Fibroblast of the aortic adventitia (primary cell): ENCODE measurements at regions not wholly inside any gene's neighbourhood (a gene's known extent, or its start where the extent isn't known, plus 50 kb on each side); places are given as distances from the start of the nearest gene placed in this dataset.

Experiments
- DNase-seq: peaks from one replicate; pipeline ENCODE4 v3.0.0-alpha.2; 2010; ENCODE audit warnings: low read depth
- H3K4me3 ChIP-seq: 2 replicates; pipeline ENCODE4 v1.5.1; 2011; ENCODE audit warnings: low read depth, mild to moderate bottlenecking, control low read depth, low read length, moderate library complexity
- CTCF ChIP-seq: IDR thresholded peaks from 2 replicates; pipeline ENCODE4 v1.5.1; 2011; ENCODE audit warnings: mild to moderate bottlenecking, low read length, control low read depth, inconsistent platforms; ENCODE audit not compliant: insufficient read depth

- DNase-seq, result no peak
- TF ChIP-seq CTCF, result no peak
- no peak overlapping the region for H3K4me3 ChIP-seq
These were observed 375.0 kb upstream of the EEF2KMT start for GRCh38 chr16:5472552-5472951.

GRCh38 chr16:5468488-5468887, 370.9 kb upstream of the EEF2KMT start:
- DNase-seq, result no peak
- TF ChIP-seq CTCF, result no peak
- no peak overlapping the region for H3K4me3 ChIP-seq

- no peak for DNase-seq
- no peak for TF ChIP-seq CTCF
- no peak overlapping the region for H3K4me3 ChIP-seq
These were observed 370.0 kb upstream of the EEF2KMT start for GRCh38 chr16:5467552-5467951.

DNA sequence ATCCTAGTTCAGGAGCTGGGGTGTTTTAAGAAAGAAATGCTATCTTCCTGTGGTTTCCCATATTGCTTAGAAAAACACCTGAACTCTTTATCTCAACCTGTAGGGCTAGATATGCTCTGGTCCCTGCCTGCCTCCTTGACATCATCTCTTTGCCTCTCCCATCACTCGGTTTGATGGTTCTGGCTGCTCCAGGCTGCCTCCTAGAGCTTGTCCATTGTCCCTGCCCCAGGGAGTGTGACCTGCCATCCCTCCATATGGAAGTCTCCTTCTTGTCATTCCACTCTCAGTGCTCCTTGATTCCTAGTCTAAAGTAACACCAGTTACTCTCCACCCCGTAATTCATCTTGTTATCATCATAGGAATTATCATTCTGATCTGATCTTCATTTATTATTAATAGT, 369.0 kb upstream of the EEF2KMT start:
- no peak for DNase-seq
- no peak overlapping the region for H3K4me3 ChIP-seq
- no peak for TF ChIP-seq CTCF

- DNase-seq, result no peak
- TF ChIP-seq CTCF, result no peak
- no peak overlapping the region for H3K4me3 ChIP-seq
These were observed 368.1 kb upstream of the EEF2KMT start for GRCh38 chr16:5465714-5466113.

DNA sequence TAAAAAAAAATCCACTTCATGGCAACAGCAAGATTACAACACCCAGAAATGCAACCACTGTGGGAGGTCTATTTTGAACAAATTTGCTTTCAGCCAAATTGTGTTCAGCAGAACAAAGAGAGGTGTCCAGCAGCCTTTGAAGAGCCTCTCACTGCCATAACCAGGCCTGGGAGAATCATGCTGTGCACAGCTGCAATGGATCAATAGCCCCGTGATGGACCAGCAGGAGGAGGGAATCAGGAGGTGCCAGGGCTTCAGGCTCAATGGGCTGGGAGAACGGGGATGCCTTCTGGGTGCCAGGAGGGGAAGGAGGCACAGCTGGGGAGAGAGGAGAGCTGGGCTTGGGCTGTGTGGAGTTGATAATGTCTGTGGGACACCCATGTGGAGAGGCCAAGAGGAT, 366.2 kb upstream of the EEF2KMT start:
- no peak for DNase-seq
- no peak overlapping the region for H3K4me3 ChIP-seq
- no peak for TF ChIP-seq CTCF

DNA sequence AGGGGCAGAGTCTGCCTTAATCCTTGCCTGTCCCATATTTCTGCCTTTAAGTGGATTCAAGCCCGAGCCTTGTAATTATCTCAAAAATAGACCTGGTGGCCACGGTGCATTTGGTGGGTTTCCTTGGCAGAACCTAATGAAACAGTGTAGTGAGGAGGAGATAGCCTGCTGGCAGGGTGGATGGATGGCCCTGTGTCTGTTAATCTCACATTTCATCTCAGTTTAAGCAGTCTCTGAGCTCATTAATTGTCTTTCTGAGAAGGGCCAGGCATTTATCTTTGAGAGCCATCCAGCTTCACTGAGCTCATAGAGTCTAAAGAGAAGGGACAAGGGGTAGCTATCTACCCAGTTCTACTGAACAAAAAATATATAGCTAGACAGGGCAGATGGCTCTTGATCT, 364.0 kb upstream of the EEF2KMT start:
- TF ChIP-seq CTCF, result no peak
- H3K4me3 ChIP-seq, result no peak overlapping the region

More for the DNA sequence above, 364.0 kb upstream of the EEF2KMT start:
- no peak for DNase-seq
